WTC11 (cell line): ENCODE measurements at regions not wholly inside any gene's neighbourhood (a gene's known extent, or its start where the extent isn't known, plus 50 kb on each side); places are given as distances from the start of the nearest gene placed in this dataset.

Experiments used
- ATAC-seq: fragments of 200-7000 bp; cut with Tn5 transposase; 2 replicates; pipeline ENCODE4 v1.10.0; 2021; ENCODE audit warnings: mild to moderate bottlenecking, moderate library complexity
- CTCF ChIA-PET: fragments of 300-600 bp; sonication (Branson Sonifier 250); formaldehyde crosslinking; loops from one replicate; lab custom pipeline; 2021; ENCODE audit warnings: antibody characterized with exemption; lab: Charles Lee
- POLR2A ChIA-PET: fragments of 350-600 bp; sonication (Branson Sonifier 250); formaldehyde crosslinking; loops from one replicate; lab custom pipeline; 2021; ENCODE audit warnings: antibody characterized with exemption; lab: Charles Lee
- DNase-seq: peaks from one replicate; pipeline ENCODE4 v3.0.0; 2021; ENCODE audit warnings: low spot score
- H3K27ac Mint-ChIP-seq: 2 replicates; pipeline ENCODE4 v1.8.0; 2021; ENCODE audit warnings: mixed read lengths
- H3K27me3 Mint-ChIP-seq: 2 replicates; pipeline ENCODE4 v1.8.0; 2021; ENCODE audit warnings: low read depth, mild to moderate bottlenecking, moderate library complexity, mixed read lengths
- H3K36me3 Mint-ChIP-seq: 2 replicates; pipeline ENCODE4 v1.8.0; 2021; ENCODE audit warnings: mixed read lengths
- H3K4me1 Mint-ChIP-seq: 2 replicates; pipeline ENCODE4 v1.8.0; 2022; ENCODE audit warnings: mixed read lengths
- H3K4me3 Mint-ChIP-seq: 2 replicates; pipeline ENCODE4 v1.8.0; 2021; ENCODE audit warnings: mild to moderate bottlenecking, moderate library complexity, mixed read lengths
- H3K9me3 Mint-ChIP-seq: 2 replicates; pipeline ENCODE4 v1.8.0; 2021; ENCODE audit warnings: mixed read lengths
- ARID4B ChIP-seq: sonication (generic); formaldehyde crosslinking; IDR thresholded peaks from 2 replicates; pipeline ENCODE4 v1.8.0; 2023; ENCODE audit warnings: missing genetic modification reagents, mild to moderate bottlenecking, borderline replicate concordance
- CREM ChIP-seq: sonication (generic); formaldehyde crosslinking; IDR thresholded peaks from 2 replicates; pipeline ENCODE4 v1.8.1; 2022; ENCODE audit warnings: mild to moderate bottlenecking, missing genetic modification reagents, moderate library complexity
- ESRRA ChIP-seq: sonication (generic); formaldehyde crosslinking; IDR thresholded peaks from 2 replicates; pipeline ENCODE4 v1.8.1; 2022; ENCODE audit warnings: mild to moderate bottlenecking, missing genetic modification reagents, borderline replicate concordance
- ETV6 ChIP-seq: sonication (generic); formaldehyde crosslinking; IDR thresholded peaks from 2 replicates; pipeline ENCODE4 v1.8.1; 2022; ENCODE audit warnings: mild to moderate bottlenecking, missing genetic modification reagents
- FOXJ3 ChIP-seq: sonication (generic); formaldehyde crosslinking; IDR thresholded peaks from 2 replicates; pipeline ENCODE4 v1.9.0; 2021; ENCODE audit warnings: missing genetic modification reagents, mild to moderate bottlenecking, borderline replicate concordance
- HMGA2 ChIP-seq: fragments of 250-450 bp; sonication (Bioruptor Pico); IDR thresholded peaks from 2 replicates; pipeline ENCODE4 v1.4.0; 2021; ENCODE audit warnings: mild to moderate bottlenecking, moderate library complexity
- MAX ChIP-seq: sonication (generic); formaldehyde crosslinking; IDR thresholded peaks from 2 replicates; pipeline ENCODE4 v1.8.0; 2022; ENCODE audit warnings: mild to moderate bottlenecking, missing genetic modification reagents
- NFATC4 ChIP-seq: fragments of 250-450 bp; sonication (Bioruptor Pico); IDR thresholded peaks from 2 replicates; pipeline ENCODE4 v1.9.0; 2021; ENCODE audit warnings: mild to moderate bottlenecking
- NR2C2 ChIP-seq: sonication (generic); formaldehyde crosslinking; IDR thresholded peaks from 2 replicates; pipeline ENCODE4 v1.8.0; 2022; ENCODE audit warnings: mild to moderate bottlenecking, missing genetic modification reagents
- OVOL2 ChIP-seq: fragments of 250-450 bp; sonication (Bioruptor Pico); IDR thresholded peaks from 2 replicates; pipeline ENCODE4 v1.9.0; 2021; ENCODE audit warnings: mild to moderate bottlenecking, borderline replicate concordance
- USF1 ChIP-seq: sonication (generic); formaldehyde crosslinking; IDR thresholded peaks from 2 replicates; pipeline ENCODE4 v1.8.0; 2022; ENCODE audit warnings: mild to moderate bottlenecking, missing genetic modification reagents
- ZNF396 ChIP-seq: fragments of 250-450 bp; sonication (Bioruptor Pico); IDR thresholded peaks from 2 replicates; pipeline ENCODE4 v1.8.0; 2021; ENCODE audit warnings: mild to moderate bottlenecking, moderate library complexity, borderline replicate concordance
- ZNF671 ChIP-seq: fragments of 250-450 bp; sonication (Bioruptor Pico); IDR thresholded peaks from 2 replicates; pipeline ENCODE4 v1.8.0; 2021; ENCODE audit warnings: mild to moderate bottlenecking
- TF ChIP-seq, protein P1 (sequence below): sonication (generic); formaldehyde crosslinking; IDR thresholded peaks from 2 replicates; pipeline ENCODE4 v1.8.1; 2022; ENCODE audit warnings: missing genetic modification reagents, borderline replicate concordance
- TF ChIP-seq, protein P2 (sequence below): sonication (generic); formaldehyde crosslinking; IDR thresholded peaks from 2 replicates; pipeline ENCODE4 v1.8.1; 2023; ENCODE audit warnings: mild to moderate bottlenecking, missing genetic modification reagents, moderate library complexity
- TF ChIP-seq, protein P3 (sequence below): fragments of 250-450 bp; sonication (Bioruptor Pico); IDR thresholded peaks from 2 replicates; pipeline ENCODE4 v1.8.0; 2021; ENCODE audit warnings: mild to moderate bottlenecking
- TF ChIP-seq, protein P4 (sequence below): fragments of 200-600 bp; IDR thresholded peaks from 2 replicates; pipeline ENCODE4 v1.8.0; 2022; ENCODE audit warnings: antibody characterized with exemption
- TF ChIP-seq, protein P5 (sequence below): sonication (generic); formaldehyde crosslinking; IDR thresholded peaks from 2 replicates; pipeline ENCODE4 v1.8.1; 2022; ENCODE audit warnings: low read depth, mild to moderate bottlenecking, moderate library complexity, missing genetic modification reagents, borderline replicate concordance

GRCh38 chr6:78010130-78010529 is 357.3 kb downstream of the MEI4 start:
- CTCF ChIA-PET, result no interaction called here

GRCh38 chr6:78020586-78020985 is 367.7 kb downstream of the MEI4 start:
- Mint-ChIP-seq H3K4me1 (no peaks in the 10 kb centered on the region), H3K27ac (no peak overlapping the region), H3K36me3 (no peaks in the 10 kb centered on the region), H3K9me3 (peaks cover 17% of the 10 kb centered on the region), H3K27me3 (no peaks in the 10 kb centered on the region), H3K4me3 (no peak overlapping the region)
- ChIA-PET POLR2A (no interaction called here), CTCF (no interaction called here)
- ATAC-seq (no peak), DNase-seq (no peak)
- no peak for TF ChIP-seq MAX
- TF ChIP-seq HMGA2, result no peak
- no peak for TF ChIP-seq OVOL2
- no peak for TF ChIP-seq ETV6
- TF ChIP-seq USF1, result no peak
- TF ChIP-seq, protein P1, sequence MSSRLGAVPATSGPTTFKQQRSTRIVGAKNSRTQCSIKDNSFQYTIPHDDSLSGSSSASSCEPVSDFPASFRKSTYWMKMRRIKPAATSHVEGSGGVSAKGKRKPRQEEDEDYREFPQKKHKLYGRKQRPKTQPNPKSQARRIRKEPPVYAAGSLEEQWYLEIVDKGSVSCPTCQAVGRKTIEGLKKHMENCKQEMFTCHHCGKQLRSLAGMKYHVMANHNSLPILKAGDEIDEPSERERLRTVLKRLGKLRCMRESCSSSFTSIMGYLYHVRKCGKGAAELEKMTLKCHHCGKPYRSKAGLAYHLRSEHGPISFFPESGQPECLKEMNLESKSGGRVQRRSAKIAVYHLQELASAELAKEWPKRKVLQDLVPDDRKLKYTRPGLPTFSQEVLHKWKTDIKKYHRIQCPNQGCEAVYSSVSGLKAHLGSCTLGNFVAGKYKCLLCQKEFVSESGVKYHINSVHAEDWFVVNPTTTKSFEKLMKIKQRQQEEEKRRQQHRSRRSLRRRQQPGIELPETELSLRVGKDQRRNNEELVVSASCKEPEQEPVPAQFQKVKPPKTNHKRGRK (CRISPR knock-in tag), result no peak

More at GRCh38 chr6:78010130-78010529, 357.3 kb downstream of the MEI4 start:
- peaks cover 10% of the 10 kb centered on the region for H3K9me3 Mint-ChIP-seq
- ATAC-seq, result no peak
- DNase-seq, result no peak
- TF ChIP-seq CREM (CRISPR knock-in tag) (no peak), NR2C2 (CRISPR knock-in tag) (no peak), ZNF671 (CRISPR knock-in tag) (no peak), ARID4B (CRISPR knock-in tag) (no peak), ZNF396 (CRISPR knock-in tag) (no peak), OVOL2 (no peak), FOXJ3 (no peak), NFATC4 (CRISPR knock-in tag) (no peak), ESRRA (no peak)
- TF ChIP-seq, protein P2, sequence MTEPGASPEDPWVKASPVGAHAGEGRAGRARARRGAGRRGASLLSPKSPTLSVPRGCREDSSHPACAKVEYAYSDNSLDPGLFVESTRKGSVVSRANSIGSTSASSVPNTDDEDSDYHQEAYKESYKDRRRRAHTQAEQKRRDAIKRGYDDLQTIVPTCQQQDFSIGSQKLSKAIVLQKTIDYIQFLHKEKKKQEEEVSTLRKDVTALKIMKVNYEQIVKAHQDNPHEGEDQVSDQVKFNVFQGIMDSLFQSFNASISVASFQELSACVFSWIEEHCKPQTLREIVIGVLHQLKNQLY, result no peak
- TF ChIP-seq, protein P3, sequence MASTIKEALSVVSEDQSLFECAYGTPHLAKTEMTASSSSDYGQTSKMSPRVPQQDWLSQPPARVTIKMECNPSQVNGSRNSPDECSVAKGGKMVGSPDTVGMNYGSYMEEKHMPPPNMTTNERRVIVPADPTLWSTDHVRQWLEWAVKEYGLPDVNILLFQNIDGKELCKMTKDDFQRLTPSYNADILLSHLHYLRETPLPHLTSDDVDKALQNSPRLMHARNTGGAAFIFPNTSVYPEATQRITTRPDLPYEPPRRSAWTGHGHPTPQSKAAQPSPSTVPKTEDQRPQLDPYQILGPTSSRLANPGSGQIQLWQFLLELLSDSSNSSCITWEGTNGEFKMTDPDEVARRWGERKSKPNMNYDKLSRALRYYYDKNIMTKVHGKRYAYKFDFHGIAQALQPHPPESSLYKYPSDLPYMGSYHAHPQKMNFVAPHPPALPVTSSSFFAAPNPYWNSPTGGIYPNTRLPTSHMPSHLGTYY, result no peak
- TF ChIP-seq, protein P4, sequence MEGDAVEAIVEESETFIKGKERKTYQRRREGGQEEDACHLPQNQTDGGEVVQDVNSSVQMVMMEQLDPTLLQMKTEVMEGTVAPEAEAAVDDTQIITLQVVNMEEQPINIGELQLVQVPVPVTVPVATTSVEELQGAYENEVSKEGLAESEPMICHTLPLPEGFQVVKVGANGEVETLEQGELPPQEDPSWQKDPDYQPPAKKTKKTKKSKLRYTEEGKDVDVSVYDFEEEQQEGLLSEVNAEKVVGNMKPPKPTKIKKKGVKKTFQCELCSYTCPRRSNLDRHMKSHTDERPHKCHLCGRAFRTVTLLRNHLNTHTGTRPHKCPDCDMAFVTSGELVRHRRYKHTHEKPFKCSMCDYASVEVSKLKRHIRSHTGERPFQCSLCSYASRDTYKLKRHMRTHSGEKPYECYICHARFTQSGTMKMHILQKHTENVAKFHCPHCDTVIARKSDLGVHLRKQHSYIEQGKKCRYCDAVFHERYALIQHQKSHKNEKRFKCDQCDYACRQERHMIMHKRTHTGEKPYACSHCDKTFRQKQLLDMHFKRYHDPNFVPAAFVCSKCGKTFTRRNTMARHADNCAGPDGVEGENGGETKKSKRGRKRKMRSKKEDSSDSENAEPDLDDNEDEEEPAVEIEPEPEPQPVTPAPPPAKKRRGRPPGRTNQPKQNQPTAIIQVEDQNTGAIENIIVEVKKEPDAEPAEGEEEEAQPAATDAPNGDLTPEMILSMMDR, result no peak
- TF ChIP-seq, protein P5, sequence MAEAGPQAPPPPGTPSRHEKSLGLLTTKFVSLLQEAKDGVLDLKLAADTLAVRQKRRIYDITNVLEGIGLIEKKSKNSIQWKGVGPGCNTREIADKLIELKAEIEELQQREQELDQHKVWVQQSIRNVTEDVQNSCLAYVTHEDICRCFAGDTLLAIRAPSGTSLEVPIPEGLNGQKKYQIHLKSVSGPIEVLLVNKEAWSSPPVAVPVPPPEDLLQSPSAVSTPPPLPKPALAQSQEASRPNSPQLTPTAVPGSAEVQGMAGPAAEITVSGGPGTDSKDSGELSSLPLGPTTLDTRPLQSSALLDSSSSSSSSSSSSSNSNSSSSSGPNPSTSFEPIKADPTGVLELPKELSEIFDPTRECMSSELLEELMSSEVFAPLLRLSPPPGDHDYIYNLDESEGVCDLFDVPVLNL, result no peak
- TF ChIP-seq, all 79 proteins: peak for 0
- H3K27ac Mint-ChIP-seq, result no peak overlapping the region
- no peaks in the 10 kb centered on the region for H3K36me3 Mint-ChIP-seq
- H3K27me3 Mint-ChIP-seq, result peaks cover 3% of the 10 kb centered on the region; the same call in 1 of the 2 replicates
- H3K4me3 Mint-ChIP-seq, result no peak overlapping the region
- POLR2A ChIA-PET, result no interaction called here
- H3K4me1 Mint-ChIP-seq, result no peaks in the 10 kb centered on the region
